SK-N-SH treated with all-trans-retinoic acid at 6 μM for 48 hours (cell line): ENCODE measurements at regions not wholly inside any gene's neighbourhood (a gene's known extent, or its start where the extent isn't known, plus 50 kb on each side); places are given as distances from the start of the nearest gene placed in this dataset.

Experiments
- ATAC-seq: fragments of 200-7000 bp; cut with Tn5 transposase; 3 replicates; pipeline ENCODE4 v1.9.1; 2020; ENCODE audit warnings: mild to moderate bottlenecking, moderate library complexity
- ARNTL ChIP-seq: fragments of 450-650 bp; formaldehyde crosslinking; IDR thresholded peaks from 2 replicates; pipeline ENCODE4 v1.5.0; 2020; ENCODE audit warnings: low read depth, mild to moderate bottlenecking, moderate library complexity, borderline replicate concordance
- BACH2 ChIP-seq: fragments of 250-450 bp; sonication (Bioruptor Pico); IDR thresholded peaks from 2 replicates; pipeline ENCODE4 v1.9.0; 2021; ENCODE audit warnings: mild to moderate bottlenecking, borderline replicate concordance
- CREB5 ChIP-seq: fragments of 250-450 bp; sonication (Bioruptor Pico); IDR thresholded peaks from 2 replicates; pipeline ENCODE4 v1.5.1; 2020; ENCODE audit warnings: low read depth, mild to moderate bottlenecking, moderate library complexity
- CSDC2 ChIP-seq: fragments of 250-450 bp; sonication (Bioruptor Pico); IDR thresholded peaks from 2 replicates; pipeline ENCODE4 v1.5.0; 2020; ENCODE audit warnings: mild to moderate bottlenecking, moderate library complexity
- ESRRG ChIP-seq: fragments of 250-450 bp; sonication (Bioruptor Pico); IDR thresholded peaks from 2 replicates; pipeline ENCODE4 v1.6.1; 2021; ENCODE audit warnings: mild to moderate bottlenecking
- GLIS3 ChIP-seq: fragments of 250-450 bp; sonication (Bioruptor Pico); IDR thresholded peaks from 2 replicates; pipeline ENCODE4 v1.5.0; 2020; ENCODE audit warnings: mild to moderate bottlenecking, moderate library complexity
- ISL1 ChIP-seq: fragments of 250-450 bp; sonication (Bioruptor Pico); IDR thresholded peaks from 2 replicates; pipeline ENCODE4 v2.1.2; 2022; ENCODE audit warnings: mild to moderate bottlenecking, moderate library complexity
- OSR1 ChIP-seq: fragments of 250-450 bp; sonication (Bioruptor Pico); IDR thresholded peaks from 2 replicates; pipeline ENCODE4 v1.8.0; 2022; ENCODE audit warnings: moderate library complexity, mild to moderate bottlenecking, inconsistent platforms
- PPARA ChIP-seq: fragments of 250-450 bp; sonication (Bioruptor Pico); IDR thresholded peaks from 2 replicates; pipeline ENCODE4 v1.5.0; 2020; ENCODE audit warnings: mild to moderate bottlenecking, borderline replicate concordance
- RARB ChIP-seq: fragments of 250-450 bp; sonication (Bioruptor Pico); IDR thresholded peaks from 2 replicates; pipeline ENCODE4 v1.8.0; 2021; ENCODE audit warnings: mild to moderate bottlenecking, moderate library complexity
- SNAI2 ChIP-seq: fragments of 250-450 bp; sonication (Bioruptor Pico); IDR thresholded peaks from 2 replicates; pipeline ENCODE4 v1.5.0; 2020; ENCODE audit warnings: mild to moderate bottlenecking, moderate library complexity
- TCF4 ChIP-seq: fragments of 250-450 bp; sonication (Bioruptor Pico); IDR thresholded peaks from 2 replicates; pipeline ENCODE4 v1.8.0; 2021; ENCODE audit warnings: mild to moderate bottlenecking, moderate library complexity, borderline replicate concordance
- TOX ChIP-seq: fragments of 250-450 bp; sonication (Bioruptor Pico); IDR thresholded peaks from 2 replicates; pipeline ENCODE4 v1.8.0; 2021; ENCODE audit warnings: mild to moderate bottlenecking, moderate library complexity, borderline replicate concordance
- ZC3H10 ChIP-seq: fragments of 250-450 bp; sonication (Bioruptor Pico); IDR thresholded peaks from 2 replicates; pipeline ENCODE4 v1.5.1; 2021; ENCODE audit warnings: mild to moderate bottlenecking, moderate library complexity
- ZFP3 ChIP-seq: fragments of 250-450 bp; sonication (Bioruptor Pico); IDR thresholded peaks from 2 replicates; pipeline ENCODE4 v1.5.0; 2020; ENCODE audit warnings: mild to moderate bottlenecking, moderate library complexity
- ZNF565 ChIP-seq: fragments of 450-650 bp; formaldehyde crosslinking; conservative IDR thresholded peaks from 2 replicates; pipeline ENCODE4 v1.5.0; 2020; ENCODE audit warnings: low read depth, mild to moderate bottlenecking, moderate library complexity
- ZNF70 ChIP-seq: fragments of 450-650 bp; formaldehyde crosslinking; IDR thresholded peaks from 2 replicates; pipeline ENCODE4 v1.5.0; 2020; ENCODE audit warnings: mild to moderate bottlenecking, moderate library complexity
- ZNF8 ChIP-seq: fragments of 450-650 bp; formaldehyde crosslinking; IDR thresholded peaks from 2 replicates; pipeline ENCODE4 v1.5.0; 2020; ENCODE audit warnings: mild to moderate bottlenecking, moderate library complexity
- TF ChIP-seq, protein P1 (sequence below): fragments of 250-450 bp; sonication (Bioruptor Pico); IDR thresholded peaks from 2 replicates; pipeline ENCODE4 v1.5.1; 2021; ENCODE audit warnings: mild to moderate bottlenecking, moderate library complexity
- TF ChIP-seq, protein P2 (sequence below): fragments of 250-450 bp; sonication (Bioruptor Pico); IDR thresholded peaks from 2 replicates; pipeline ENCODE4 v1.8.0; 2020; ENCODE audit warnings: mild to moderate bottlenecking, moderate library complexity, borderline replicate concordance
- TF ChIP-seq, protein P3 (sequence below): fragments of 250-450 bp; sonication (Bioruptor Pico); IDR thresholded peaks from 2 replicates; pipeline ENCODE4 v1.5.0; 2020; ENCODE audit warnings: mild to moderate bottlenecking, moderate library complexity
- TF ChIP-seq, protein P4 (sequence below): fragments of 250-450 bp; sonication (Bioruptor Pico); IDR thresholded peaks from 2 replicates; pipeline ENCODE4 v1.8.0; 2021; ENCODE audit warnings: low read depth, mild to moderate bottlenecking, moderate library complexity, borderline replicate concordance

DNA sequence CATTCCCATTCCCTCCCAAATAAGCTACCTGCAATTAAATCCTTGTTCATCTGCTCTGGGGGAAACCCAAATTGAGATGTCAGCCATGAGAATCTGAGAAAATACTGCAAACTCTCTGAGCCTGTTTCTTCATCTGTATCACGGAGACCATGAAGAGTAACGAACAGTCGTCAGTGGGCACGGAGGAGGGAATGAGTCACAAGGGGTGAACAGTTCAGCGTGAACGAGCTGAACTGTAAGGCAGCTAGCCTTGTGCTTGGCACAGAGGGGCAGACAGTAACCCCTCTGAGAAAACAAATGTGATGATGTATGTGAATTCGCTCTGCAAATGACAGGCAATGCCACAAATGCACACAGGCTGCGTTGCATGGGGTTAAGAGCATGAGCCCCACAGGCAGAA lies 288.7 kb downstream of the FOXO1 start:
- no peak for ATAC-seq

DNA sequence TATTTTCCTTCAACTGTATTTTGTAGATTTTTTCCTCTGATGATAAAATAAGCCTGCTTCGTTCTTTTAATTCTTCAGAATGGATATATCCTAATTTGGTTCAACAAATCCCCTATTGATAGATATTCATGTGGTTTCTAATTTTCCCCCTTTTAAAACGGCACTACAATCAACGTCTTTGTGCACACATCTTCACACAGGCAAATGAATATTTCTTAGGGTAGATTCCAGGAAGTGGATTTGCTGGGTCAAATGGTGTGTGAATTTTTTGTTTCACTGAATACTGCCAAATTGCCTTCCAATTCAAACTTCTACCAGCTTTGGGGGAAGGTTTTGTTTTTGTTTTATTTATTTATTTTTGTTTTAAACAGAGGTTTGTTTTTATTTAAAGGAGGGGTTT lies 287.2 kb downstream of the FOXO1 start:
- no peak for TF ChIP-seq RARB (CRISPR knock-in tag)
- no peak for TF ChIP-seq BACH2 (CRISPR knock-in tag)
- TF ChIP-seq, protein P1, sequence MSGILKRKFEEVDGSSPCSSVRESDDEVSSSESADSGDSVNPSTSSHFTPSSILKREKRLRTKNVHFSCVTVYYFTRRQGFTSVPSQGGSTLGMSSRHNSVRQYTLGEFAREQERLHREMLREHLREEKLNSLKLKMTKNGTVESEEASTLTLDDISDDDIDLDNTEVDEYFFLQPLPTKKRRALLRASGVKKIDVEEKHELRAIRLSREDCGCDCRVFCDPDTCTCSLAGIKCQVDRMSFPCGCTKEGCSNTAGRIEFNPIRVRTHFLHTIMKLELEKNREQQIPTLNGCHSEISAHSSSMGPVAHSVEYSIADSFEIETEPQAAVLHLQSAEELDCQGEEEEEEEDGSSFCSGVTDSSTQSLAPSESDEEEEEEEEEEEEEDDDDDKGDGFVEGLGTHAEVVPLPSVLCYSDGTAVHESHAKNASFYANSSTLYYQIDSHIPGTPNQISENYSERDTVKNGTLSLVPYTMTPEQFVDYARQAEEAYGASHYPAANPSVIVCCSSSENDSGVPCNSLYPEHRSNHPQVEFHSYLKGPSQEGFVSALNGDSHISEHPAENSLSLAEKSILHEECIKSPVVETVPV (CRISPR knock-in tag), result no peak
- no peak for TF ChIP-seq ARNTL
- no peak for ATAC-seq

More for the DNA sequence above, 288.7 kb downstream of the FOXO1 start:
- TF ChIP-seq TOX (CRISPR knock-in tag), result no peak
- TF ChIP-seq TCF4 (CRISPR knock-in tag), result no peak
- no peak for TF ChIP-seq CREB5 (CRISPR knock-in tag)
- TF ChIP-seq BACH2 (CRISPR knock-in tag), result no peak
- no peak for TF ChIP-seq ESRRG (CRISPR knock-in tag)
- TF ChIP-seq, protein P1 (CRISPR knock-in tag), result no peak
- no peak for TF ChIP-seq ISL1 (CRISPR knock-in tag)
- TF ChIP-seq ZFP3 (CRISPR knock-in tag), result no peak
- TF ChIP-seq ZNF565, result no peak
- TF ChIP-seq CSDC2 (CRISPR knock-in tag), result no peak
- TF ChIP-seq ZNF70 (CRISPR knock-in tag), result no peak
- no peak for TF ChIP-seq PPARA (CRISPR knock-in tag)
- TF ChIP-seq RARB (CRISPR knock-in tag), result no peak
- TF ChIP-seq, protein P2, sequence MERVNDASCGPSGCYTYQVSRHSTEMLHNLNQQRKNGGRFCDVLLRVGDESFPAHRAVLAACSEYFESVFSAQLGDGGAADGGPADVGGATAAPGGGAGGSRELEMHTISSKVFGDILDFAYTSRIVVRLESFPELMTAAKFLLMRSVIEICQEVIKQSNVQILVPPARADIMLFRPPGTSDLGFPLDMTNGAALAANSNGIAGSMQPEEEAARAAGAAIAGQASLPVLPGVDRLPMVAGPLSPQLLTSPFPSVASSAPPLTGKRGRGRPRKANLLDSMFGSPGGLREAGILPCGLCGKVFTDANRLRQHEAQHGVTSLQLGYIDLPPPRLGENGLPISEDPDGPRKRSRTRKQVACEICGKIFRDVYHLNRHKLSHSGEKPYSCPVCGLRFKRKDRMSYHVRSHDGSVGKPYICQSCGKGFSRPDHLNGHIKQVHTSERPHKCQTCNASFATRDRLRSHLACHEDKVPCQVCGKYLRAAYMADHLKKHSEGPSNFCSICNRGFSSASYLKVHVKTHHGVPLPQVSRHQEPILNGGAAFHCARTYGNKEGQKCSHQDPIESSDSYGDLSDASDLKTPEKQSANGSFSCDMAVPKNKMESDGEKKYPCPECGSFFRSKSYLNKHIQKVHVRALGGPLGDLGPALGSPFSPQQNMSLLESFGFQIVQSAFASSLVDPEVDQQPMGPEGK (CRISPR knock-in tag), result no peak
- TF ChIP-seq SNAI2 (CRISPR knock-in tag), result no peak
- no peak for TF ChIP-seq GLIS3 (CRISPR knock-in tag)
- no peak for TF ChIP-seq ZNF8 (CRISPR knock-in tag)
- TF ChIP-seq, protein P3, sequence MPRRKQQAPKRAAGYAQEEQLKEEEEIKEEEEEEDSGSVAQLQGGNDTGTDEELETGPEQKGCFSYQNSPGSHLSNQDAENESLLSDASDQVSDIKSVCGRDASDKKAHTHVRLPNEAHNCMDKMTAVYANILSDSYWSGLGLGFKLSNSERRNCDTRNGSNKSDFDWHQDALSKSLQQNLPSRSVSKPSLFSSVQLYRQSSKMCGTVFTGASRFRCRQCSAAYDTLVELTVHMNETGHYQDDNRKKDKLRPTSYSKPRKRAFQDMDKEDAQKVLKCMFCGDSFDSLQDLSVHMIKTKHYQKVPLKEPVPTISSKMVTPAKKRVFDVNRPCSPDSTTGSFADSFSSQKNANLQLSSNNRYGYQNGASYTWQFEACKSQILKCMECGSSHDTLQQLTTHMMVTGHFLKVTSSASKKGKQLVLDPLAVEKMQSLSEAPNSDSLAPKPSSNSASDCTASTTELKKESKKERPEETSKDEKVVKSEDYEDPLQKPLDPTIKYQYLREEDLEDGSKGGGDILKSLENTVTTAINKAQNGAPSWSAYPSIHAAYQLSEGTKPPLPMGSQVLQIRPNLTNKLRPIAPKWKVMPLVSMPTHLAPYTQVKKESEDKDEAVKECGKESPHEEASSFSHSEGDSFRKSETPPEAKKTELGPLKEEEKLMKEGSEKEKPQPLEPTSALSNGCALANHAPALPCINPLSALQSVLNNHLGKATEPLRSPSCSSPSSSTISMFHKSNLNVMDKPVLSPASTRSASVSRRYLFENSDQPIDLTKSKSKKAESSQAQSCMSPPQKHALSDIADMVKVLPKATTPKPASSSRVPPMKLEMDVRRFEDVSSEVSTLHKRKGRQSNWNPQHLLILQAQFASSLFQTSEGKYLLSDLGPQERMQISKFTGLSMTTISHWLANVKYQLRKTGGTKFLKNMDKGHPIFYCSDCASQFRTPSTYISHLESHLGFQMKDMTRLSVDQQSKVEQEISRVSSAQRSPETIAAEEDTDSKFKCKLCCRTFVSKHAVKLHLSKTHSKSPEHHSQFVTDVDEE (CRISPR knock-in tag), result no peak
- TF ChIP-seq ARNTL, result no peak

DNA sequence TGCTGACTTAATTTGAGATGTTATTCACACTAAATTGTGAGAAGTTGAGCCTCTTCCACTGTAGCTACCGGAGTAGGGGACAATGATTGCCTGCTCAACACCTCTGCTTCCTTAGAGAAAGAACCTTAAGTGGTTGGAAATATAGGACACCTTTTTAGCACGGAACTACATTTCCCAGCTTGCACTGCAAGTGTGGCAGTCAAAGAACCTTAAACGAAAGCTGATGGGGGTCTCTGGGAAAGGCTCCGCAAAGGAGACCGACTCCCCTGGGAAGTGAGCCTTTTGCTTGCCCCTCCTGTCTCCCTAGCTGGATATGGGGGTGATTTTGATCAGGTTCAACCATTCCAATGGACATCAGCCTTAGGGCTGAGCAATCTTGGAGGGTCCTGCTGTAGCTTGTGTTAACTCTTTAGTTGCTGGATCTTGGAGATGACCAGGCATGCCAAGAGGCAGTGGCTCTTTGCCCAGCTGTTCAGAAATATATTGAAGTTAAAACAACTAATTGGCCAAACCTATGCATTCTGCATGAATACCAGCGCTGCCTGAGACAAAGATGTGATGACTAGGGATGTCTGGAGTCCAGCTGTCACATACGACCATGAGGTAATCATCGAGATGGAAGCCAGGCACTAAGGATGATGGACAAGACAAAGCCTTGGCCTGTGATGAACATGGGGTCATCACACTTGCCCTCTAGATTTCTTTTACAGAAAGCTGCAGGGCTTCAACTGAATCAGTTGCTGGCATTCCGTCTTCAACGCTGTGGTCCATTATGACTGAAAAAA lies 286.5 kb downstream of the FOXO1 start:
- ATAC-seq, result no peak
- TF ChIP-seq CREB5 (CRISPR knock-in tag) (no peak), PPARA (CRISPR knock-in tag) (no peak), ZC3H10 (no peak), ARNTL (no peak), ZNF565 (no peak), GLIS3 (CRISPR knock-in tag) (no peak), TOX (CRISPR knock-in tag) (no peak), RARB (CRISPR knock-in tag) (no peak), ISL1 (CRISPR knock-in tag) (no peak), CSDC2 (CRISPR knock-in tag) (no peak), OSR1 (CRISPR knock-in tag) (no peak), ZNF8 (CRISPR knock-in tag) (no peak), ZNF70 (CRISPR knock-in tag) (no peak)
- TF ChIP-seq, protein P2 (CRISPR knock-in tag), result no peak
- TF ChIP-seq, protein P4, sequence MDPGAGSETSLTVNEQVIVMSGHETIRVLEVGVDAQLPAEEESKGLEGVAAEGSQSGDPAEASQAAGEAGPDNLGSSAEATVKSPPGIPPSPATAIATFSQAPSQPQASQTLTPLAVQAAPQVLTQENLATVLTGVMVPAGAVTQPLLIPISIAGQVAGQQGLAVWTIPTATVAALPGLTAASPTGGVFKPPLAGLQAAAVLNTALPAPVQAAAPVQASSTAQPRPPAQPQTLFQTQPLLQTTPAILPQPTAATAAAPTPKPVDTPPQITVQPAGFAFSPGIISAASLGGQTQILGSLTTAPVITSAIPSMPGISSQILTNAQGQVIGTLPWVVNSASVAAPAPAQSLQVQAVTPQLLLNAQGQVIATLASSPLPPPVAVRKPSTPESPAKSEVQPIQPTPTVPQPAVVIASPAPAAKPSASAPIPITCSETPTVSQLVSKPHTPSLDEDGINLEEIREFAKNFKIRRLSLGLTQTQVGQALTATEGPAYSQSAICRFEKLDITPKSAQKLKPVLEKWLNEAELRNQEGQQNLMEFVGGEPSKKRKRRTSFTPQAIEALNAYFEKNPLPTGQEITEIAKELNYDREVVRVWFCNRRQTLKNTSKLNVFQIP (CRISPR knock-in tag), result no peak
